ENCODE measurements at regions not wholly inside any gene's neighbourhood (a gene's known extent, or its start where the extent isn't known, plus 50 kb on each side); places are given as distances from the start of the nearest gene placed in this dataset.

GRCh38 chr13:67509018-67509417, 278.9 kb upstream of the PCDH9 start:
- no peak for TF ChIP-seq CTCF (IDR thresholded peaks at IDR 0.05; ENCODE audit: low read depth, low read length, poor library complexity, severe bottlenecking)
- no peak for TF ChIP-seq EZH2phosphoT487 (IDR thresholded peaks at IDR 0.05; ENCODE audit: borderline replicate concordance, low read length)

Measured in DOHH2 (cell line).